ENCODE measurements at regions not wholly inside any gene's neighbourhood (a gene's known extent, or its start where the extent isn't known, plus 50 kb on each side); places are given as distances from the start of the nearest gene placed in this dataset.

DNA sequence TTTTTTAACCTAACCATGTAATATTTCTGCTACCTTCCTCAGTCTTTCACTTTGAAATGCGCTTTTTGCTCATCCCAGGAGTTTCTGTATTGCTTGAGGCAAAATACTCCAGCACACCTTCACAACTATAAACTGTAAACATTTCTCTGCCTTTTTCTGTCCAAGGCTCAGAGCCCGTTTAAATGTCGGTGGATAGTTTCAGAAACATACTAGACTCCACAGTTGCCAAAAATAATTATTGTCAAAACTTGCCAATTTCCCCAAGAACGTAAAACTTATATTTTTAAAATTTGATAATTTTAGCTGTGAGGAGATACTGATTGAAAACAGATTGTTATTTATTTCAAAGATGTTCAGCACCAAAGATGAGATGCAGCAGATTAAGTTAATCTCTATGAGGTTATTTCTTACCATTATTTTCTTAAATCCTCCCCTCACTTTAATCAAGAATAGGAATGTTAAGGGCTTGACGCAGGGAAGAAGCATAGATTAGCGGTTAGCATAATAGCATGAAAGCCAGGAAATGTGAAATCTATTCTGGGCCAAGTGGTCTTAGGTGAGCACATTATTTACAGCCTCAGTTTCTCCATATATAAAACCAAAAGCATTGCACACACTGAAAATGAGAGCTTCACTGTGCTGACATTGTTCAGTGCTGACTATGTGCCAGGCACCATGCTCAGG lies 91.5 kb upstream of the ESRRG start:
- no peak for TF ChIP-seq CTCF (IDR thresholded peaks at IDR 0.05)

DNA sequence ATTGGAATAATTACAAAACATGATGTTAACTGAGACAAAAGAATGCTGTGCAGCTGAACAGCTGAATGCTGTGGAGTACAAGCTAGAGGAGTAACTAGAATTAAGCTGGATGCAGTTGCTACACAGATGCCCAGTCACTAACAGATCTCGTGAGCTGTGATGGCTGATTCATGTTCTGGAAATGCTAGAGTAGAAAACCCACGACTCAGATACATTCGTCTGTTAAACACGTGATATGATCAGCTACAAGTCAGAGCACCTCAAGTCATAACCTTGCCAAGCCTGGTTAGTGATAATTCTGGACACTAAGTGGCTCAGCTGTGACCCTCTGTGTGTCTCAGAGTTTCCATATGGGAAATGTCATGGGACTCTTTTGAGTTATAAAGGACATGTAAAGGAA lies 89.7 kb upstream of the ESRRG start:
- no peak for TF ChIP-seq CTCF (IDR thresholded peaks at IDR 0.05)

DNA sequence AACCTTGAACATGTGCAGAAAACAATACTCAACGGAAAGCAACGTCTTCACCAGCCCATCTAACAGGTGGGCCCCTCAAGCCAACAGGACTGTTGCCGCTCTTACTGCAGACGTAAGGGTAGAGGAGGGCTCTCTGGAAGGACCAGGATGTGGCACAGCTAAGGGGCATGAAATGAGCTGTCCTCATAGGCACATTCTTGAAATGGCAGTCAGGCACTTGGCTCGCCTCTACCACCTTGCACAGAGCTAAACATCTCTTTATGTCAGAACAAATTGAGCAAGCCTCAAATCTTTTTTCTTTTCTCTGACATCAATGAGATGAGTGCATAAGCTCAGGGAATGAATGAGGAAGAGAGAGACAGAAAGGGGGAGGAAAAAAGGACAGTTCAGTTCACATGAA lies 86.4 kb upstream of the ESRRG start:
- no peak for TF ChIP-seq CTCF (IDR thresholded peaks at IDR 0.05)

GRCh38 chr1:216807696-216808095 lies 84.5 kb upstream of the ESRRG start:
- TF ChIP-seq CTCF (IDR thresholded peaks at IDR 0.05) = no peak

DNA sequence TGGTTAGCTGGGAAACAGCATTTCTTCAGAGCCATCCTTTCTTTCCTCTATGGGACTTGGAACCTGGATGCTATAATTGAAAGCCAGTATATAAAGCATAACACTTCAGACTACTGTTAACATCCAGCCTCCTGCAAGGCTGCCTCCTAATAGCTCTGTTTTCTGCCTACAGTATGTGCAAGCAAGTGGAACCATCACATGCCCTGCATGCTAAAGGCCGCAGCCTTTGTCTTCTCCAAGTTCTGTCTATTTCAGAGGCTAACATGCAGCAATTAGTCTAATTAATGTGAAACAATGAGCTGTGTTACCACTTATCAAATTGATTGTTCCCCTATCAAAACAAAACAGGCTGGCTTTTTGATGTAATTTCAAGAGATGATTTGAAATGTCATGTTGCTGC lies 82.7 kb upstream of the ESRRG start:
- TF ChIP-seq CTCF (IDR thresholded peaks at IDR 0.05) = no peak

DNA sequence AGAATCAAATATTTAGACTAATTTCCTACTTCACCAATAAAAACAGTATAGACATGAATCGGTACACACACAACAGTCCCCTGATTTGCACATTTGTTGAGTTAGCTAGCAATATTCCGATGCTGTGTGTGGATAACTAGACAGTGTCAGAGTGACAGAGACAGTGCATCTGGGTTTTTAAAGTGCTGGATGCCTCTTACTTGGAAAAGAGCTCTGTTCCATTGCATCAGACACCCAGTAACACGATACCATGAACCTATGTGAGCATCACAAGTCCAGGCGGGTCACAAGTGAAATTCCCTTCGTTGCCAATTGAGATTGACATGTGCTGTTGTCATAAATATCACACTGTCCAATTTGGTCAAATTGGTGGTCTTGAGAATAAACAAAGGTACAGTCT lies 82.0 kb upstream of the ESRRG start:
- no peak for TF ChIP-seq CTCF (IDR thresholded peaks at IDR 0.05)

DNA sequence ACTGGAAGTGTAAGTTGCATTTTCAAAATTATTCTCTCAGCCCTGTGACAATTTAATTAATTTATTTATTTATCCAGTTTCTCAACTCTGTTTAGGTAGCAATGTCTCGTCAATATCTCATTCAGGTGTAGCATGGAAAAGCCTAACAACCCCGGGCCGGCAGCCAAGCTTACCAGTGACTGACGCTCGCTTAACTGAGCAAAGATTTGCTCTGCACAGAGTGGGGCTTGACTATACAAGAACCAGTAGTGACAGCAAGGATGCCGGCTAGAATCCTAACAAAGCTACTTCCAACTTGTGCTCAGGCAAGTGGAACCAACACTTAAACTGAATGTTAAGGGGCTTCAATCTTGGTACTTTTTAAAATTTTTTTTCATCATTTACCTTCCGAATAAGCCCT lies 80.9 kb upstream of the ESRRG start:
- no peak for TF ChIP-seq CTCF (IDR thresholded peaks at IDR 0.05)

DNA sequence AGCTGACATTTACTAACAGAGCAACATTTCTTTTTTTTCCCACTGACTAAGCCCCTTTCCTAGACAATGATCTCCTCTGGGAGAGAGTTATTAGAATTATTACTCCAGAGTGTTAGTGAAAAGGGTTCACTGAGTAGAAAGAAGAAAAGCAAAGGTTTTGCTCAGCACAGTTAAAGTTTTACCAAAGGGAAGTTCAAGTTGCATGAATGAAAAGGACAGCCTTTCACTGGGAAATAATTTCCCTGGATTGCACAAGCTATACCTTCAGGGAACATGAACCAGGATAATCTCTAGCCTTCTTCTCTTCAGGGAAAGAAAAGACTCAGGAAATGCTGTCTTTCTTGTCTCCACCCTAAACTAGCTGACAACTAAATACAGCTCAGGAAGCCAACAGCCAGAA lies 71.4 kb upstream of the ESRRG start:
- TF ChIP-seq CTCF (IDR thresholded peaks at IDR 0.05) = no peak
